K562 (cell line): ENCODE measurements at regions not wholly inside any gene's neighbourhood (a gene's known extent, or its start where the extent isn't known, plus 50 kb on each side); places are given as distances from the start of the nearest gene placed in this dataset.

Source experiments
- ATAC-seq: fragments of 200-7000 bp; cut with Tn5 transposase; 3 replicates; pipeline ENCODE4 v1.9.1; 2020; ENCODE audit warnings: moderate library complexity
- BruUV-seq: library from RNA; stranded (reverse); fragments of 400-500 nt; replicated peaks from 2 replicates; lab custom pipeline; 2021; lab: Mats Ljungman, UMichigan
- CTCF ChIA-PET: fragments of 300-600 bp; formaldehyde crosslinking; extraction: SDS; loops from one replicate; lab custom pipeline; 2021; ENCODE audit warnings: low intra/inter-chr PET ratio; lab: Yijun Ruan, JAX
- POLR2A ChIA-PET: fragments of 300-600, 350-650 bp; sonication (Branson Sonifier 250); formaldehyde crosslinking; extraction: SDS; loops from one replicate; lab custom pipeline; 2021; ENCODE audit warnings: antibody characterized with exemption, inconsistent platforms; lab: Yijun Ruan, JAX
- DNase-seq, 4 experiments: peaks; one replicate each; pipeline versions ENCODE4 v3.0.0 to v3.0.0-alpha.2; 2011 to 2018; ENCODE audit warnings: low spot score in 3 of 4, mixed read lengths in 3 of 4; ENCODE audit errors: extremely low read depth in 1 of 4
- FAIRE-seq: peaks from 2 replicates; lab custom pipeline; 2011; peaks lifted over from hg19 to GRCh38; lab: Jason Lieb, UNC
- H2AFZ ChIP-seq: 2 replicates; pipeline ENCODE4 v1.6.0; 2011; ENCODE audit warnings: low read depth, low read length, control low read depth, inconsistent platforms
- H3K27ac ChIP-seq: fragments of 200-600 bp; 3 replicates; pipeline ENCODE4 v1.8.0; 2011; ENCODE audit warnings: low read depth, mild to moderate bottlenecking, control low read depth, inconsistent platforms, low read length, moderate library complexity, mixed read lengths; ENCODE audit errors: extremely low read depth
- H3K27me3 ChIP-seq, 2 experiments: fragments of 300-600 bp in 1 of 2; 2 replicates in 1 of 2; 3 replicates in 1 of 2; pipeline versions ENCODE4 v1.6.0 to v1.8.0; 2011; ENCODE audit warnings: inconsistent platforms in 2 of 2, low read length in 2 of 2, mild to moderate bottlenecking in 1 of 2, mixed read lengths in 1 of 2, moderate library complexity in 1 of 2; ENCODE audit not compliant: control insufficient read depth in 2 of 2, insufficient read depth in 2 of 2
- H3K36me3 ChIP-seq: fragments of 300-600 bp; 3 replicates; pipeline ENCODE4 v1.8.0; 2011; ENCODE audit warnings: mild to moderate bottlenecking, low read length, inconsistent platforms; ENCODE audit not compliant: control insufficient read depth, insufficient read depth
- H3K4me1 ChIP-seq, 2 experiments: fragments of 200-600 bp in 1 of 2; replicated peaks in 1 of 2; 2 replicates in 1 of 2; 3 replicates in 1 of 2; pipeline versions ENCODE4 v1.5.1 to v1.8.0; 2011; ENCODE audit warnings: inconsistent platforms in 2 of 2, low read length in 2 of 2, mild to moderate bottlenecking in 1 of 2, mixed read lengths in 1 of 2, moderate library complexity in 1 of 2; ENCODE audit not compliant: control insufficient read depth in 2 of 2, insufficient read depth in 2 of 2
- H3K4me2 ChIP-seq: 2 replicates; pipeline ENCODE4 v1.6.1; 2011; ENCODE audit warnings: low read length, control low read depth, inconsistent platforms, mixed read lengths; ENCODE audit not compliant: insufficient read depth
- H3K4me3 ChIP-seq: fragments of 200-600 bp; sonication (generic), shearing (Covaris generic); 2 replicates; pipeline ENCODE4 v1.5.1; 2016; ENCODE audit warnings: control low read depth, inconsistent platforms
- H3K79me2 ChIP-seq: fragments of 200-600 bp; 3 replicates; pipeline ENCODE4 v1.8.0; 2011; ENCODE audit warnings: low read length, inconsistent platforms; ENCODE audit not compliant: control insufficient read depth, insufficient read depth
- H3K9ac ChIP-seq, 2 experiments: 2 replicates each; pipeline versions ENCODE4 v1.6.0 to v1.6.1; 2011; ENCODE audit warnings: low read depth in 2 of 2, low read length in 2 of 2, control low read depth in 1 of 2, inconsistent platforms in 1 of 2, mild to moderate bottlenecking in 1 of 2, mixed read lengths in 1 of 2; ENCODE audit not compliant: insufficient read depth in 1 of 2
- H3K9me1 ChIP-seq: one replicate; pipeline ENCODE4 v1.6.0; 2011; ENCODE audit warnings: inconsistent platforms, mild to moderate bottlenecking, low read length, moderate library complexity; ENCODE audit not compliant: control insufficient read depth, insufficient read depth
- H3K9me3 ChIP-seq: replicated peaks from 2 replicates; pipeline ENCODE4 v1.5.1; 2011; ENCODE audit warnings: low read depth, low read length, inconsistent platforms; ENCODE audit not compliant: control insufficient read depth, insufficient read depth
- H4K20me1 ChIP-seq: replicated peaks from 2 replicates; pipeline ENCODE4 v1.6.1; 2011; ENCODE audit warnings: low read length, inconsistent platforms, mixed read lengths; ENCODE audit not compliant: control insufficient read depth, insufficient read depth
- CEBPG ChIP-seq, 3 experiments: fragments of 200-800 bp in 1 of 3; sonication (Bioruptor generic) in 1 of 3; sonication (generic) in 1 of 3; formaldehyde crosslinking in 1 of 3; IDR thresholded peaks in 2 of 3; conservative IDR thresholded peaks in 1 of 3; 2 replicates each; pipeline versions ENCODE4 v1.6.1 to v1.8.0; 2016 to 2022; ENCODE audit warnings: missing compliant biosample characterization in 2 of 3, missing genetic modification characterization in 2 of 3, mild to moderate bottlenecking in 1 of 3, missing genetic modification reagents in 1 of 3
- DEAF1 ChIP-seq: fragments of 450-650 bp; formaldehyde crosslinking; IDR thresholded peaks from 2 replicates; pipeline ENCODE4 v1.4.0; 2020; ENCODE audit warnings: mild to moderate bottlenecking, moderate library complexity
- GTF2F1 ChIP-seq: IDR thresholded peaks from 2 replicates; pipeline ENCODE4 v1.6.1; 2011; ENCODE audit warnings: low read depth, low read length, improper control_type of control experiment
- IRF9 ChIP-seq: fragments of 450-650 bp; IDR thresholded peaks from 2 replicates; pipeline ENCODE4 v1.6.1; 2016; ENCODE audit warnings: missing biosample characterization, missing genetic modification characterization
- KLF16 ChIP-seq: IDR thresholded peaks from 2 replicates; pipeline ENCODE4 v1.6.1; 2016; ENCODE audit warnings: antibody characterized with exemption
- MIER1 ChIP-seq: fragments of 450-650 bp; IDR thresholded peaks from 2 replicates; pipeline ENCODE4 v1.6.1; 2016; ENCODE audit warnings: antibody characterized with exemption, mild to moderate bottlenecking, low read depth
- MTF1 ChIP-seq: fragments of 250-450 bp; sonication (Bioruptor Pico); IDR thresholded peaks from 2 replicates; pipeline ENCODE4 v1.9.0; 2021; ENCODE audit warnings: moderate library complexity, mild to moderate bottlenecking, inconsistent platforms, borderline replicate concordance
- NR2F6 ChIP-seq: fragments of 450-650 bp; formaldehyde crosslinking; IDR thresholded peaks from 2 replicates; pipeline ENCODE4 v1.4.0; 2020; ENCODE audit warnings: mild to moderate bottlenecking
- POLR2AphosphoS5 ChIP-seq: IDR thresholded peaks from 2 replicates; pipeline ENCODE4 v1.6.1; 2011; ENCODE audit warnings: mild to moderate bottlenecking, low read depth, low read length, moderate library complexity; ENCODE audit not compliant: control insufficient read depth, insufficient read depth
- RFX7 ChIP-seq: fragments of 250-450 bp; sonication (Bioruptor Pico); IDR thresholded peaks from 2 replicates; pipeline ENCODE4 v1.5.1; 2021; ENCODE audit warnings: mild to moderate bottlenecking
- TRIM24 ChIP-seq, 2 experiments: fragments of 450-650 bp; IDR thresholded peaks; 2 replicates each; pipeline ENCODE4 v1.6.1; 2016
- TSC22D4 ChIP-seq: fragments of 450-650 bp; IDR thresholded peaks from 2 replicates; pipeline ENCODE4 v1.6.1; 2016; ENCODE audit warnings: missing genetic modification characterization, missing biosample characterization, control low read depth
- ZBTB7A ChIP-seq: IDR thresholded peaks from 2 replicates; pipeline ENCODE4 v1.6.1; 2011; ENCODE audit warnings: low read depth, mild to moderate bottlenecking, low read length, moderate library complexity, borderline replicate concordance; ENCODE audit not compliant: control insufficient read depth
- ZNF175 ChIP-seq: fragments of 200-800 bp; sonication (Bioruptor generic); IDR thresholded peaks from 2 replicates; pipeline ENCODE4 v1.6.1; 2016; ENCODE audit warnings: low read depth, mild to moderate bottlenecking, missing genetic modification characterization, missing compliant biosample characterization
- ZNF217 ChIP-seq: sonication (generic); formaldehyde crosslinking; IDR thresholded peaks from 2 replicates; pipeline ENCODE4 v1.8.0; 2022; ENCODE audit warnings: mild to moderate bottlenecking, missing genetic modification reagents
- ZSCAN32 ChIP-seq: fragments of 450-650 bp; formaldehyde crosslinking; IDR thresholded peaks from 2 replicates; pipeline ENCODE4 v1.4.0; 2020; ENCODE audit warnings: mild to moderate bottlenecking, moderate library complexity
- WGBS: fragments of 100-300 bp; shearing (Covaris generic); methylation state at CpG from one replicate; pipeline ENCODE4 v1.1.6; 2016; ENCODE audit warnings: low coverage, mixed read lengths; ENCODE audit not compliant: insufficient coverage; ENCODE audit errors: missing lambda C conversion rate; 5-methylcytosine and 5-hydroxymethylcytosine counted together
- in situ Hi-C: fragments of 300-500 bp; cut with MboI; formaldehyde crosslinking; loops from 4 replicates; pipeline ENCODE4 v1.15.0; 2018; ENCODE audit warnings: inconsistent platforms, mixed read lengths
- intact Hi-C: fragments of 100-400 bp; cut with micrococcal nuclease; formaldehyde crosslinking; loops from 2 replicates; pipeline ENCODE4 v1.14.2; 2022

GRCh38 chr1:187961895-187962294, 1133.1 kb downstream of the PLA2G4A start:
- ATAC-seq = no peak
- Histone ChIP-seq H3K4me1 (no peaks in the 10 kb centered on the region), H3K27ac (no peak overlapping the region), H4K20me1 (no peaks in the 10 kb centered on the region), H3K79me2 (no peaks in the 10 kb centered on the region), H3K4me2 (no peak overlapping the region), H3K27me3 (no peaks in the 10 kb centered on the region), H3K9ac (no peak overlapping the region), H3K9me3 (peaks cover 2% of the 10 kb centered on the region; the same call in 1 of the 2 replicates), H3K4me3 (no peak overlapping the region), H3K9me1 (no peaks in the 10 kb centered on the region), H3K36me3 (no peaks in the 10 kb centered on the region), H2AFZ (no peak overlapping the region)
- intact Hi-C loops = no loop called here
- no TSS peak for BruUV-seq
- CTCF ChIA-PET = no interaction called here
- POLR2A ChIA-PET = no interaction called here
- WGBS = 6% methylated on average over 1 of the region's 1 CpG
- FAIRE-seq = no peak
- no peak for DNase-seq
- TF ChIP-seq KLF16 = no peak
- in situ Hi-C loops = no loop called here

- no peak overlapping the region for H3K9ac ChIP-seq
- intact Hi-C loops (no loop called here), in situ Hi-C loops (no loop called here)
- no peak overlapping the region for H3K27ac ChIP-seq
- no peaks in the 10 kb centered on the region for H3K9me1 ChIP-seq
- no peaks in the 10 kb centered on the region for H3K27me3 ChIP-seq
- WGBS = 2% methylated on average over 2 of the region's 2 CpGs
- no peaks in the 10 kb centered on the region for H3K4me1 ChIP-seq
- no TSS peak for BruUV-seq
- ChIA-PET CTCF (no interaction called here), POLR2A (no interaction called here)
- H3K4me3 ChIP-seq = no peak overlapping the region
- no peaks in the 10 kb centered on the region for H3K79me2 ChIP-seq
- H4K20me1 ChIP-seq = no peaks in the 10 kb centered on the region
- H3K4me2 ChIP-seq = no peak overlapping the region
- H2AFZ ChIP-seq = no peak overlapping the region
- ATAC-seq = no peak
- FAIRE-seq = no peak
- H3K9me3 ChIP-seq = no peaks in the 10 kb centered on the region
- no peak for DNase-seq
- H3K36me3 ChIP-seq = no peaks in the 10 kb centered on the region
- TF ChIP-seq ZSCAN32 (CRISPR knock-in tag) (no peak), IRF9 (tag) (no peak), GTF2F1 (no peak), NR2F6 (no peak), CEBPG (CRISPR knock-in tag; IDR thresholded peaks at IDR 0.05) (no peak), CEBPG (tag; conservative IDR thresholded peaks at IDR 0.05 in 1 of 2, IDR thresholded peaks at IDR 0.05 in 1 of 2) (no peak), DEAF1 (CRISPR knock-in tag) (no peak), TRIM24 (IDR thresholded peaks at IDR 0.05) (no peak), POLR2AphosphoS5 (no peak), TSC22D4 (tag) (no peak), ZNF175 (CRISPR knock-in tag) (no peak), ZBTB7A (no peak), RFX7 (CRISPR knock-in tag) (no peak), ZNF217 (CRISPR knock-in tag) (no peak), MIER1 (no peak), MTF1 (CRISPR knock-in tag) (no peak)
These were observed 1143.1 kb downstream of the PLA2G4A start for GRCh38 chr1:187971851-187972250.
